ENCODE measurements at regions not wholly inside any gene's neighbourhood (a gene's known extent, or its start where the extent isn't known, plus 50 kb on each side); places are given as distances from the start of the nearest gene placed in this dataset.
"Not testable (repeated sequence)": the region's sequence is repeated elsewhere in the genome, so short reads cannot be mapped to it uniquely, and the experiment has no call there.

GRCh38 chr15:24202297-24202696 is 473.3 kb upstream of the NPAP1 start:
- not testable (repeated sequence) for DNase-seq

- not testable (repeated sequence) for DNase-seq
These were observed 463.7 kb upstream of the NPAP1 start for GRCh38 chr15:24211742-24212476.

- no peak for DNase-seq
These were observed 451.8 kb upstream of the NPAP1 start for GRCh38 chr15:24223739-24224138.

- no peak for DNase-seq
These were observed 451.4 kb upstream of the NPAP1 start for GRCh38 chr15:24224161-24224560.

GRCh38 chr15:24228922-24229321 is 446.7 kb upstream of the NPAP1 start:
- DNase-seq: not testable (repeated sequence)

- DNase-seq: not testable (repeated sequence)
These were observed 442.4 kb upstream of the NPAP1 start for GRCh38 chr15:24233134-24233533.

GRCh38 chr15:24240580-24240979 is 435.0 kb upstream of the NPAP1 start:
- not testable (repeated sequence) for DNase-seq

- DNase-seq: not testable (repeated sequence)
These were observed 416.5 kb upstream of the NPAP1 start for GRCh38 chr15:24259106-24259505.

- not testable (repeated sequence) for DNase-seq
These were observed 415.2 kb upstream of the NPAP1 start for GRCh38 chr15:24260407-24260806.

- not testable (repeated sequence) for DNase-seq
These were observed 414.7 kb upstream of the NPAP1 start for GRCh38 chr15:24260854-24261253.

GRCh38 chr15:24268536-24269165 is 406.9 kb upstream of the NPAP1 start:
- not testable (repeated sequence) for DNase-seq

- no peak for DNase-seq
These were observed 406.4 kb upstream of the NPAP1 start for GRCh38 chr15:24269166-24269571.

GRCh38 chr15:24269923-24270322 is 405.7 kb upstream of the NPAP1 start:
- no peak for DNase-seq

- DNase-seq: not testable (repeated sequence)
These were observed 403.9 kb upstream of the NPAP1 start for GRCh38 chr15:24271496-24272244.

GRCh38 chr15:24292837-24293236 is 382.7 kb upstream of the NPAP1 start:
- no peak for DNase-seq

- DNase-seq: not testable (repeated sequence)
These were observed 374.7 kb upstream of the NPAP1 start for GRCh38 chr15:24300804-24301368.

GRCh38 chr15:24301999-24302398 is 373.6 kb upstream of the NPAP1 start:
- not testable (repeated sequence) for DNase-seq

- DNase-seq: not testable (repeated sequence)
These were observed 370.8 kb upstream of the NPAP1 start for GRCh38 chr15:24304747-24305146.

GRCh38 chr15:24305643-24306042 is 369.9 kb upstream of the NPAP1 start:
- DNase-seq: not testable (repeated sequence)

GRCh38 chr15:24309700-24310099 is 365.9 kb upstream of the NPAP1 start:
- DNase-seq: not testable (repeated sequence)

- not testable (repeated sequence) for DNase-seq
These were observed 363.9 kb upstream of the NPAP1 start for GRCh38 chr15:24311692-24312091.

- not testable (repeated sequence) for DNase-seq
These were observed 359.2 kb upstream of the NPAP1 start for GRCh38 chr15:24316326-24316725.

- no peak for DNase-seq
These were observed 356.6 kb upstream of the NPAP1 start for GRCh38 chr15:24318981-24319380.

Data from activated CD4-positive, alpha-beta T cell treated with anti-CD3 and anti-CD28 coated beads for 48 hours (primary cell).